SU-DHL-6 (cell line): ENCODE measurements at regions not wholly inside any gene's neighbourhood (a gene's known extent, or its start where the extent isn't known, plus 50 kb on each side); places are given as distances from the start of the nearest gene placed in this dataset.

ENCODE experiments used
- CTCF ChIP-seq: fragments of 200-600 bp; sonication (generic); IDR thresholded peaks from one replicate; pipeline ENCODE4 v1.5.1; 2017; ENCODE audit warnings: antibody characterized with exemption, mild to moderate bottlenecking, low read length, moderate library complexity; ENCODE audit not compliant: insufficient read depth, poor library complexity, severe bottlenecking
- EZH2phosphoT487 ChIP-seq: fragments of 200-600 bp; sonication (generic), shearing (Covaris generic); conservative IDR thresholded peaks from 2 replicates; pipeline ENCODE4 v1.6.1; 2018; ENCODE audit warnings: mild to moderate bottlenecking, antibody characterized with exemption, low read length, moderate library complexity, mixed read lengths

GRCh38 chr18:1541478-1541877 lies 636.8 kb downstream of the ADCYAP1 start:
- TF ChIP-seq CTCF (no peak), EZH2phosphoT487 (no peak)
